Vagina (tissue), 2 donors: ENCODE measurements at regions not wholly inside any gene's neighbourhood (a gene's known extent, or its start where the extent isn't known, plus 50 kb on each side); places are given as distances from the start of the nearest gene placed in this dataset.

Experiments
- DNase-seq, 2 donors: peaks; one replicate each; pipeline ENCODE4 v3.0.0-alpha.2; 2017; ENCODE audit errors: extremely low spot score in 2 of 2
- H3K27ac ChIP-seq: fragments of 200-600 bp; sonication (generic); one replicate; pipeline ENCODE4 v1.5.1; 2019
- H3K27me3 ChIP-seq: fragments of 200-600 bp; sonication (generic); one replicate; pipeline ENCODE4 v1.5.1; 2019
- H3K36me3 ChIP-seq, 2 donors: fragments of 200-600 bp; sonication (generic); one replicate each; pipeline ENCODE4 v1.5.1; 2017 to 2019
- H3K4me1 ChIP-seq: fragments of 200-600 bp; sonication (generic); one replicate; pipeline ENCODE4 v1.5.1; 2019
- H3K4me3 ChIP-seq, 2 donors: fragments of 200-600 bp; sonication (generic); 1 replicate in 1 of 2; 2 replicates in 1 of 2; pipeline ENCODE4 v1.5.1; 2016 to 2019
- H3K9me3 ChIP-seq: fragments of 200-600 bp; sonication (generic); one replicate; pipeline ENCODE4 v1.5.1; 2019
- CTCF ChIP-seq, 3 experiments: fragments of 450-650 bp in 2 of 3; fragments of 200-600 bp in 1 of 3; sonication (generic) in 1 of 3; IDR thresholded peaks; one replicate each; pipeline ENCODE4 v1.5.1; 2017 to 2019; ENCODE audit warnings: antibody characterized with exemption in 3 of 3, mild to moderate bottlenecking in 2 of 3, moderate library complexity in 2 of 3
- POLR2A ChIP-seq, 2 donors: fragments of 450-650 bp; IDR thresholded peaks; one replicate each; pipeline ENCODE4 v1.6.1; 2017; ENCODE audit warnings: antibody characterized with exemption in 2 of 2, mild to moderate bottlenecking in 2 of 2, moderate library complexity in 2 of 2
- POLR2AphosphoS5 ChIP-seq, 2 donors: sonication (generic); formaldehyde crosslinking; IDR thresholded peaks; one replicate each; pipeline ENCODE4 v1.9.0; 2017; ENCODE audit warnings: antibody characterized with exemption in 2 of 2, mild to moderate bottlenecking in 2 of 2, low read depth in 1 of 2; ENCODE audit not compliant: insufficient read depth in 1 of 2
- intact Hi-C: fragments of 100-400 bp; cut with DNase I; formaldehyde crosslinking; loops from one replicate; pipeline ENCODE4 v1.15.1; 2023

DNA sequence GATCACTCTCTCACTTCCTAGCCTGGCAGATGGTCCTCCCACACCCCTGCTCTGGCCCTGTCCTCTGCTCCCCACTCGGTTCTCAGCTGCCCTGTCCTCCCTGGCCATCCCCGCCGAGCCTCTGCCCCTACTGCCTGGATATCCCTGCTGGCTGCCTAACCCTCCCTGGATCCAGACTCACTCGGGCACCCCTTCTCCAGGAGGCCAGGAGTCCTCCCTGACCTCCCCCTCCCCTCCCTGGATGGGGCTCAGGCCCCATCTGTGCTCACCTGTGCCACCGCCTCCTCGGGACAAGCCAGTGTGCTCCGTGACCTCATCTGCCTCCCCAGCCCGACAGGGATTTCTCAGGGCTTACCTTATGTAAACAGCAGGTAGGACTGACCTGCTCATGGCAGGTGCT is 406.1 kb downstream of the TCERG1L start:
- H3K4me1 ChIP-seq, result no peaks in the 10 kb centered on the region
- intact Hi-C loops, result no loop called here
- H3K9me3 ChIP-seq, result no peaks in the 10 kb centered on the region
- no peaks in the 10 kb centered on the region for H3K36me3 ChIP-seq
- H3K4me3 ChIP-seq, result no peak overlapping the region
- DNase-seq, result peak in 1 of 2 donors; percentile 72
- TF ChIP-seq CTCF (IDR thresholded peaks at IDR 0.05) (no peak), POLR2A (IDR thresholded peaks at IDR 0.05) (no peak), POLR2AphosphoS5 (IDR thresholded peaks at IDR 0.05; ENCODE audit: insufficient read depth in 1 of 2, low read depth in 1 of 2) (no peak)
- H3K27ac ChIP-seq, result no peak overlapping the region
- H3K27me3 ChIP-seq, result no peaks in the 10 kb centered on the region

DNA sequence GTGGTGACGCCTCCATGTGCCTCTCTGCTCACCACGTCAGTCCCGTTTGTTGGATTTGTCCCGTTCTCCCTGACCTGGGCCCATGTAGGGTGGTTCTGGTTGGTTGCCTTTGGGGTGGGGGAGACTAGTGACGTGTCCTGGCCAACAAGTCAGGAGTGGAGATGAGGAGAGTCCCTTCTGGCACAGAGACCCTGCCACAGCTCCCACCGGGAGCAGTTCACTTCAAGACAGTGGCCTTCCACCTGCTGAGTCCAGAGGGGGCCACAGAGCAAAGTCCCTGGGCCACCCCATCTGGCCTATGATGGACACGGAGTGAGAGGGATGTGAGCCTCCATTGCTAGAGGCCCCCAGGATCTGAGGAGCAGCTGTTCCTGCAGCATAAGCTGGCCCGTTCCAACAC is 405.6 kb downstream of the TCERG1L start:
- no peaks in the 10 kb centered on the region for H3K4me1 ChIP-seq
- H3K4me3 ChIP-seq, result no peak overlapping the region
- no peak for TF ChIP-seq CTCF (IDR thresholded peaks at IDR 0.05)
- no peak for TF ChIP-seq POLR2A (IDR thresholded peaks at IDR 0.05)
- TF ChIP-seq POLR2AphosphoS5 (IDR thresholded peaks at IDR 0.05; ENCODE audit: insufficient read depth in 1 of 2, low read depth in 1 of 2), result no peak
- no peaks in the 10 kb centered on the region for H3K36me3 ChIP-seq
- peak in 1 of 2 donors; percentile 82 for DNase-seq
- H3K27me3 ChIP-seq, result no peaks in the 10 kb centered on the region
- H3K9me3 ChIP-seq, result no peaks in the 10 kb centered on the region
- H3K27ac ChIP-seq, result no peak overlapping the region
- intact Hi-C loops, result no loop called here

GRCh38 chr10:130910848-130911247 is 400.7 kb downstream of the TCERG1L start:
- H3K27me3 ChIP-seq, result no peaks in the 10 kb centered on the region
- H3K9me3 ChIP-seq, result no peaks in the 10 kb centered on the region
- intact Hi-C loops, result no loop called here
- no peaks in the 10 kb centered on the region for H3K4me1 ChIP-seq
- no peak overlapping the region for H3K27ac ChIP-seq
- no peak for TF ChIP-seq POLR2A (IDR thresholded peaks at IDR 0.05)
- no peak for TF ChIP-seq POLR2AphosphoS5 (IDR thresholded peaks at IDR 0.05; ENCODE audit: insufficient read depth in 1 of 2, low read depth in 1 of 2)
- no peak for TF ChIP-seq CTCF (IDR thresholded peaks at IDR 0.05)
- no peak for DNase-seq
- no peaks in the 10 kb centered on the region for H3K36me3 ChIP-seq
- H3K4me3 ChIP-seq, result no peak overlapping the region

- Histone ChIP-seq H3K9me3 (no peaks in the 10 kb centered on the region), H3K27ac (no peak overlapping the region), H3K27me3 (no peaks in the 10 kb centered on the region), H3K4me3 (no peak overlapping the region), H3K36me3 (no peaks in the 10 kb centered on the region), H3K4me1 (no peaks in the 10 kb centered on the region)
- intact Hi-C loops, result no loop called here
- no peak for TF ChIP-seq POLR2A (IDR thresholded peaks at IDR 0.05)
- no peak for TF ChIP-seq POLR2AphosphoS5 (IDR thresholded peaks at IDR 0.05; ENCODE audit: insufficient read depth in 1 of 2, low read depth in 1 of 2)
- TF ChIP-seq CTCF (IDR thresholded peaks at IDR 0.05), result no peak
- peak in 1 of 2 donors; percentile 96 for DNase-seq
These were observed 397.7 kb downstream of the TCERG1L start for GRCh38 chr10:130913844-130914243.

DNA sequence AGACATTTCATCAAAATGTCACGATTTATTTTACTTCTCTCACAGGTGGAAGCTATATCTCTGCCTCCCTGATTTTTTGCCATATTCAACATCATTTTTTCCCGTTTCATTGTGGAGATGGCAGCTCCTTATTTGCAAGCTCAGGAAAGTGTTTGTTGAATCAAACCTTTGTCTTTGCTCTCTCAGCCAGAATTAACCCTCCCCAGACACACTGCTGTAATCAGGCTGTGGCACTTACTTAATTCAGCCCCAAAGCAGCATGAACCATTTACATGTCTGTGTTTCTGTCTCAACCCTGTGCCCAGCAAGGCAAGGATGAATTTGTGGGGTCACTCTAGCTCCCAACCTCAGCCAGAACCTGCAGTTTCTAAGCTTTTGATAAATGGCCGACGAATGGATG is 397.2 kb downstream of the TCERG1L start:
- Histone ChIP-seq H3K4me3 (no peak overlapping the region), H3K27me3 (no peaks in the 10 kb centered on the region), H3K4me1 (no peaks in the 10 kb centered on the region), H3K9me3 (no peaks in the 10 kb centered on the region), H3K27ac (no peak overlapping the region), H3K36me3 (no peaks in the 10 kb centered on the region)
- no peak for DNase-seq
- TF ChIP-seq POLR2AphosphoS5 (IDR thresholded peaks at IDR 0.05; ENCODE audit: insufficient read depth in 1 of 2, low read depth in 1 of 2) (no peak), CTCF (IDR thresholded peaks at IDR 0.05) (no peak), POLR2A (IDR thresholded peaks at IDR 0.05) (no peak)
- intact Hi-C loops, result no loop called here
